T-helper 17 cell (primary cell): ENCODE measurements at regions not wholly inside any gene's neighbourhood (a gene's known extent, or its start where the extent isn't known, plus 50 kb on each side); places are given as distances from the start of the nearest gene placed in this dataset.

Experiments
- ATAC-seq: fragments of 150-1000 bp; cut with Tn5 transposase; 2 replicates; pipeline ENCODE4 v1.10.0; 2021; ENCODE audit warnings: mild to moderate bottlenecking, moderate library complexity
- DNase-seq, 3 donors: peaks; one replicate each; pipeline versions ENCODE4 v3.0.0 to v3.0.0-alpha.2; 2020 to 2021
- H3K9me3 ChIP-seq: one replicate; pipeline ENCODE4 v1.7.0; 2013; ENCODE audit warnings: low read length, mild to moderate bottlenecking; ENCODE audit not compliant: control insufficient read depth, poor library complexity, severe bottlenecking
- H3K27ac Mint-ChIP-seq: one replicate; pipeline ENCODE4 v1.8.0; 2022; ENCODE audit warnings: mild to moderate bottlenecking, moderate library complexity, mixed read lengths
- H3K27me3 Mint-ChIP-seq: one replicate; pipeline ENCODE4 v1.8.0; 2022; ENCODE audit warnings: mixed read lengths
- H3K36me3 Mint-ChIP-seq: one replicate; pipeline ENCODE4 v1.8.0; 2022; ENCODE audit warnings: low read depth, mixed read lengths
- H3K4me1 Mint-ChIP-seq: one replicate; pipeline ENCODE4 v1.8.0; 2022; ENCODE audit warnings: mild to moderate bottlenecking, mixed read lengths
- H3K4me3 Mint-ChIP-seq: one replicate; pipeline ENCODE4 v1.8.0; 2022; ENCODE audit warnings: mild to moderate bottlenecking, moderate library complexity, mixed read lengths

DNA sequence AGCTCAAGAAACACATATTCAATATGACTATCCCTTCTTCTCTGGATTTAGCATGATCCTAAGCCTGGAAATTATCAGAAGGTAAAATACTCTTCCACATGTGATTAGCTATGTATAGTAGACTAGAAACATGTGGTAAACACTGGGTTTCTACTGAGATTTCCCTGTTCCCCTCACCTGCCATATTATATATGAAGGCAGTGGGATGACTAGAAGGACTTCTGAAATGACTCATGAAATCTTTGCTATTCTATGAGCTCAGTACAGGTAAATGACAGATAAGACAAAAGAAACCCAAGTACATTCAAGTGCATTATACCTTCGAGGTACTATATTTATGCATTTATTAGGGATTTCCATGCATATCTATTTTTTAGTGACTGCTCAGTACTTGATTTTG, 152.9 kb downstream of the DNAJB9 start:
- DNase-seq, result no peak
- no peaks in the 10 kb centered on the region for H3K36me3 Mint-ChIP-seq
- H3K27me3 Mint-ChIP-seq, result no peaks in the 10 kb centered on the region
- no peak for ATAC-seq
- no peak overlapping the region for H3K27ac Mint-ChIP-seq
- H3K4me3 Mint-ChIP-seq, result no peak overlapping the region
- no peaks in the 10 kb centered on the region for H3K4me1 Mint-ChIP-seq
- H3K9me3 ChIP-seq, result no peaks in the 10 kb centered on the region

DNA sequence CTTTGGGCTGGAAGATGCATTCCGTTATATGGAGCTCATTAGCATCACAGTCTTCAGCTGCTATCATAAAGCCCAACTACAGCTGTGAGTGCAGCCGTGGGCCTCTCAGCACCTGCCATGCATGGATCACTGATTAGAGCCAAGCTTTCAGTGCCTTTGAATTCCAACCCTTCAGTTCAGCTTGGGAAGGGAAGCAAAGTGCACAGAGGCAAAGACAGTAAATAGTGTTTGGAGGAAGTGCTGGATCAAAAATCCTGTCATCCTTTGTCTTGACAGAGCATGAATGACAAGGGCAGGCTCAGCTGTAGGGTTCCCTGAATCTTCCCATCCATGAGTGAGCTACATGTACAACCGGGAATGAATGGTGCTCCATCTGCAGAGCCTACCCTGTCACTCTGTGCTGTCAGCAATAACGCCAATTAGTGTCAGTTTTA, 153.7 kb downstream of the DNAJB9 start:
- no peaks in the 10 kb centered on the region for H3K9me3 ChIP-seq
- Mint-ChIP-seq H3K27me3 (no peaks in the 10 kb centered on the region), H3K27ac (no peak overlapping the region), H3K36me3 (no peaks in the 10 kb centered on the region), H3K4me3 (no peak overlapping the region), H3K4me1 (no peaks in the 10 kb centered on the region)
- no peak for ATAC-seq
- no peak for DNase-seq

DNA sequence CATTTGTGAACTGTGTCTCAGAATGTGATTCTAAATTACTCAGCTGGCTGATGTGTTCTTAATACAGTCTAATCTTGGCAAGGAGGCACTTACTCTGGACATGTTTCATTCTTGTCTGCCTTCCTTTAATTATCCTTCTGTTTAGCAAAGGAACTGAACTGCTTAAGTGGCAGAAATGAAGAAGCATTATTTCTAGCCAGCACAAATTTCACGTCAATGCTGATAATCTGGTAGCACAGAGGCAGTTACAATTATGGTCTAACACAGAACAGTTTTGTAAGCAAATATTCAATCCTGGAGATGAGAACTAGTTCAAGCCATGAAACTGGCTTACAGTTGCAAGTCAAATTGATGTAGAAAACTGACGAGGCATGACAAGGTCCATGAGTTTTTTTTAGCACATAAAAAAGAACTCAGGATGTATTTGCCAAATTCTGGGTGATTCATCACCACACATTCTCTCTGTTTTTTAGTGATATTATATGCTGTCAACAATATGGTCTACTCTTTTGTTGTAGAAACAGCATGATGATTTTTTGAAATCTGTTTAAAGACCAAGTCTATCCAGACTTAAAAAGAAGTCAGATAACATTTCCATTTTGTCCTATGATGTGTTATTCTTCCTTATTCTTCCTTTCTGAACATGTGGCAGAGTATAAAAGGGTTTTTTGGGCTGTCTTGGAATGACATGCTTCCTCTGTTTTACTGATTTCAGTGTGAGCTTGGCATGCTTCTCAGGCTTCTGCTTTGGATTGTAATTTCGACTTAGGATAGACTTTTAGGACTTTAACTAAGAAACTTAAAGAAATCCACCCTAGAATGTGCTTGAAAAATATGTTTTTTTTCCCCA, 154.8 kb downstream of the DNAJB9 start:
- Mint-ChIP-seq H3K27me3 (no peaks in the 10 kb centered on the region), H3K36me3 (no peaks in the 10 kb centered on the region), H3K4me3 (no peak overlapping the region), H3K4me1 (no peaks in the 10 kb centered on the region), H3K27ac (no peak overlapping the region)
- H3K9me3 ChIP-seq, result no peaks in the 10 kb centered on the region
- ATAC-seq, result no peak
- no peak for DNase-seq

DNA sequence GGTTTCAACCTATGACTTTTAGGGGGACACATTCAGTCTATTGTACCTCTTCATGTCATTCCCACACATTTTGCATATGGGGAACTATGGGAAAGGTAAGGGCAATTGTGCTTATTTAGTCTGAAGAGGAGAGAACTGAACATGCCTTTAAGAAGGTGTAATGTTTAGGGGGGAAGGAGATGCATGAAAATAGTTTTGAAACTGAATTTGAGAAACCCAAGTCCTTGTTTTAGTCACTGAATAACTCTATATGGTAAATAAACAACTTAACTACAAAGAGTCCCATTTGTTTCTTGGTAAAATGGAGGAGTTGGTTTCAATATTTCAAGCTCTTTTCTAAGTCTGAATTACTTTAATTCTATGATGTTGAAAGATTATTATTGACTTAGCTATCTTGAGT, 166.1 kb downstream of the DNAJB9 start:
- H3K9me3 ChIP-seq, result no peaks in the 10 kb centered on the region
- H3K27me3 Mint-ChIP-seq, result no peaks in the 10 kb centered on the region
- H3K4me3 Mint-ChIP-seq, result no peak overlapping the region
- no peak for ATAC-seq
- no peaks in the 10 kb centered on the region for H3K4me1 Mint-ChIP-seq
- H3K27ac Mint-ChIP-seq, result no peak overlapping the region
- no peak for DNase-seq
- H3K36me3 Mint-ChIP-seq, result no peaks in the 10 kb centered on the region

DNA sequence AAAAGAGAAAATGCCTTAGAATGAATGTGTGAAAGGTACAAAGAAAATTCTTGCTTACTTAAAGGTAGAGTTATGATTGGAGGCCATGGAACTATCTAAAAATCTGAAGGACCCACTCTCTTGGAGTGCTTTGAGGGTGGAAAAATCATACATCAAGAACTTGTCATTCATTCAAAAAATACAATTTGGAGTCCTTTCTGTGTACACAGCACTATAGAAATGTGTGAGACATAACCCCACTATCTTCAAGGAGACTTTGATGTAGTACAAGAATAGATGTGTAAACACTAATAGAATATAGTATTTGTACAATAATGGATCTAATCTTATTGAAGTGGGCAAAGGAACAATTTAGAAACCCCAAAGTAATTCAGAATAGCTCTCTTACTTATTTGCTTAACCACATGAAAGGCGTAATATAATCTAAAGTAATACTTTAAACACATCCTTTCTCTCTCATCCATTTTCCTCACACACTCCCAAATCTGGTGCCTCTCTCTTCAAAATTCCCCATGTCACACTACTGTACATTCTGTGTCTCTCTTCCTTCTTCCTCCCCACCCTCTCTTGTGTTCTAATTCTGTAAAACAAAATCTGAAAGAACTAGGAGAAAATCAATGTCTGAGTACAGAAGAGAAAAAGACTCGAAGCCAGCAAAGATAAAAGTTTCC, 166.7 kb downstream of the DNAJB9 start:
- no peaks in the 10 kb centered on the region for H3K36me3 Mint-ChIP-seq
- H3K27me3 Mint-ChIP-seq, result no peaks in the 10 kb centered on the region
- H3K4me3 Mint-ChIP-seq, result no peak overlapping the region
- no peaks in the 10 kb centered on the region for H3K4me1 Mint-ChIP-seq
- no peaks in the 10 kb centered on the region for H3K9me3 ChIP-seq
- no peak for DNase-seq
- no peak overlapping the region for H3K27ac Mint-ChIP-seq
- ATAC-seq, result no peak

DNA sequence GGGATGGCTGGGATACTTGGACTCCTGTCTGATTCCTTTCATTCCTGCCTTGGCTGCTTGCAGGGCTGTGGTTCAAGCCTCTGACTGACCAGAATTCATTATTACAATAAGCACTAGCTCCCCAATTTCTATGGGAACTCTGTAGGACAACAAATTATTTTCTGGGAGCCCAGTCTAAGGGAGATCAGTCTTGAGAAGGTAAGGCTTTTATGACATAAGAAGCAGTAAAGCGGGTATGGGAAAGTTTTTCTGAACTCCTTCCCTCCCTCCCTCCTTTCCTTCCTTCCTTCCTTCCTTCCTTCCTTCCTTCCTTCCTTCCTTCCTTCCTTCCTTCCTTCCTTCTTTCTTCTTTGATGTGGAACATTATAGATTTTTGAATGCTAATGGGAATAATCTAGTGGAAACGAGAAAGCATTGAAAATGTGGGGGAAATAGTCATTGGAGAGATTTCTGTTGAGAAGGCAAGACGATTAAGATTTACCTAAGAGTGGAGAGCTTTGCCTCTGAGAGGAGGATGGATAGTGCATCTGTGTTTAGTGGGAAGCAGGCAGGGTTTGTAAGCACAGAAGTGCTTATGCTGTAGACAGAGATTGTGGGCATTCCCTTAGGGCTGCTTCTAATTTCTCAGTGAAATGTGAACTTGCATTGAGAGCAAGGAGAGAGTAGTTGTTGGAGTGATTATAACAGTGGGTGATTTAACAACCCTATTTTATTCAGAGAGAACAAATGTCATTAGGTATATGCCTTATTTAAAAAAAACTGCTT, 201.5 kb downstream of the DNAJB9 start:
- Mint-ChIP-seq H3K27me3 (no peaks in the 10 kb centered on the region), H3K4me1 (no peaks in the 10 kb centered on the region), H3K36me3 (no peaks in the 10 kb centered on the region), H3K27ac (no peak overlapping the region), H3K4me3 (no peak overlapping the region)
- ATAC-seq (no peak), DNase-seq (no peak)
- no peaks in the 10 kb centered on the region for H3K9me3 ChIP-seq

DNA sequence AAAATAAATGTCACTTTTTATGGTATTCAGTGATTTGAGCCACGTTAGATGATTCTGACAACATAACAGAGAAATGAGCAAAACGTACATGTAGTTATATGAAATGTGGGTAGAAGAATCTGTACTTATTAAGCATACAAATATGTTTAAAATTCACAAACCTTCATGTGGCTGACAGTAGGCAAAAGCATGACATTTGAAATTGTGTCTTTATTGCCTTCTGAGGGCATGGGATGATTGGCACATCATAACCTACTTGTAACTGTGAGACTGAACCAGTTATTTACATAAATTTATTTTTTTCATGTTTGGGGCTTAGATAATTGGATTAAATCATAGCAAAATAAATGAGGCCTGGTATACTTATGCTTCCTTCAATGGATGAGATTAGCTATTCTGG, 202.2 kb downstream of the DNAJB9 start:
- no peaks in the 10 kb centered on the region for H3K9me3 ChIP-seq
- ATAC-seq (no peak), DNase-seq (no peak)
- no peak overlapping the region for H3K4me3 Mint-ChIP-seq
- H3K4me1 Mint-ChIP-seq, result no peaks in the 10 kb centered on the region
- H3K27ac Mint-ChIP-seq, result no peak overlapping the region
- H3K36me3 Mint-ChIP-seq, result no peaks in the 10 kb centered on the region
- H3K27me3 Mint-ChIP-seq, result no peaks in the 10 kb centered on the region

DNA sequence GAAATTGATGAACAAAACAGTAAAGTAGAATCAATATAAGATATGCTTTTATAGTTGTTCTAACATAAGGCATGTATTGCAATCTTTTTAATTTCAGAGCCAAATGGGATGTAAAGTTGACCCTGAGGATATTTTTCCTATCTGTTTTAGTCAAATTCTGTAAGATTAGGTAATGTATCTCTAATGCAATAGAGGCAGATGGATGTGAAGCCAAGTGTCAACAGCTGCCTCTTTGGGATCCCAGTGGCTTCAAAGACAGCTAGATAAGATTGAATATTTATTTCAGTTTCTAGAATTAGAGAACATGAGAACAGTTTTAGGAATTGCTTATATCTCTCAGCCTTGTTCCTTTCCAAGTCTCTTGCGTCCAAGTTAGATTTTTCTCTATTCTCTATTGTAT, 208.3 kb downstream of the DNAJB9 start:
- H3K9me3 ChIP-seq, result no peaks in the 10 kb centered on the region
- DNase-seq (no peak), ATAC-seq (no peak)
- H3K4me3 Mint-ChIP-seq, result no peak overlapping the region
- H3K27ac Mint-ChIP-seq, result no peak overlapping the region
- H3K36me3 Mint-ChIP-seq, result no peaks in the 10 kb centered on the region
- H3K4me1 Mint-ChIP-seq, result no peaks in the 10 kb centered on the region
- H3K27me3 Mint-ChIP-seq, result no peaks in the 10 kb centered on the region

DNA sequence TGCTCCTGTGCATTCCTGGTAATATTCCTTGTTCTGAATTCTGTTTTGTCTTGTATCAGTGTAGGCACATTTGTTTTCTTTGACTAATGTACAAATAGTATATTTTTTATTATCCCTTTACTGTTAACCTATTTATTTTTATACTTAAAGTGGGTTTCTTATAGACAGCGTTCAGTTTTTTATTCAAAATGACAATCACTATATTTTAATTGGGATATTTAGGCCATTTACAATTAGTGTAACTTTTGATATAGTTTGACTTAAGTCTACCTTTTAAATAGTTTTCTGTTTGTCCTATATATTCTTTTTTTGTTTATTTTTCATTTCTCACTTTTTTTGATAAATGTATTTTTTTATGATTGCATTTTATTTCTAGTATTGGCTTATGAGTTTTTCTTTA, 219.8 kb downstream of the DNAJB9 start:
- ATAC-seq, result no peak
- no peaks in the 10 kb centered on the region for H3K9me3 ChIP-seq
- no peak for DNase-seq
- Mint-ChIP-seq H3K27ac (no peak overlapping the region), H3K4me1 (no peaks in the 10 kb centered on the region), H3K4me3 (no peak overlapping the region), H3K27me3 (no peaks in the 10 kb centered on the region), H3K36me3 (no peaks in the 10 kb centered on the region)

DNA sequence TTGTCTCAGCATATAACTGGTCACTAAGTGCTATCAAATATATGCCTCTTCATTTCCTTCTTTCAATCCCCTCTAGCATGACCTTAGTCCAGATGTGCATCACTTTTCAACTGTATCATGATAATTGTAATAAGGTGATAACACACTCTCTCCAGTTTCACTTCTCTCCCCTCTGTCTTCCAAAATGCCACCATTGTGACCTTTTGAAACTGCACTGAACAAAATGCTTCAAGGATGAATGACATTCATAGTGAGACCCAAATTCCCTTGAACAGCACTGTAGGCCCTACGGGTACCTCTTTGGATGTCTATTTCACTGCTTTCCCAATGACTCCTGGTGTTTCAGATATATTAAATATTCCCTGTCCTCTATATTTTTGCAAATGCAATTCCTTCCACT, 224.8 kb downstream of the DNAJB9 start:
- DNase-seq (no peak), ATAC-seq (no peak)
- Mint-ChIP-seq H3K4me1 (no peaks in the 10 kb centered on the region), H3K27me3 (no peaks in the 10 kb centered on the region), H3K4me3 (no peak overlapping the region), H3K36me3 (no peaks in the 10 kb centered on the region), H3K27ac (no peak overlapping the region)
- H3K9me3 ChIP-seq, result no peaks in the 10 kb centered on the region

DNA sequence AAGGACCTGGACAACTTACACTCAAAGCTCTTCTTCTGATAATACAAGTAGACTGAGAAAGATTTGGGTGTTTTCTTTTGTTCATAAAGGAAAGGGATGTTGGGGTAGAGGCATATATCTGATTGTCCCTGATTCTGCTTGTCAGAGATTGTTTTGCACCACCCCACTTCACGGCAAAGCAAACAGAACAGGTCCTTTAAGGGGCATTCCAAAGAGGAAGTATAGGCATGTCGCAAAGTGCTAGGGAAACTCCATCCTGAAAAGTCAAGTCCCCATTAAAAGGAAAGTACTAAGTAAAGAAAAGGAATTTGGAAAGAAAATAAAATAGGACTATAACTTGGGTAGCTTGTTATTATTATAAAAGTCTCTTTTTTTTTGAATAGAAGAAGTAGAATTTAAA, 233.0 kb downstream of the DNAJB9 start:
- DNase-seq, result no peak
- H3K27ac Mint-ChIP-seq, result no peak overlapping the region
- H3K4me3 Mint-ChIP-seq, result no peak overlapping the region
- no peaks in the 10 kb centered on the region for H3K27me3 Mint-ChIP-seq
- no peak for ATAC-seq
- H3K36me3 Mint-ChIP-seq, result no peaks in the 10 kb centered on the region
- no peaks in the 10 kb centered on the region for H3K9me3 ChIP-seq
- H3K4me1 Mint-ChIP-seq, result no peaks in the 10 kb centered on the region

DNA sequence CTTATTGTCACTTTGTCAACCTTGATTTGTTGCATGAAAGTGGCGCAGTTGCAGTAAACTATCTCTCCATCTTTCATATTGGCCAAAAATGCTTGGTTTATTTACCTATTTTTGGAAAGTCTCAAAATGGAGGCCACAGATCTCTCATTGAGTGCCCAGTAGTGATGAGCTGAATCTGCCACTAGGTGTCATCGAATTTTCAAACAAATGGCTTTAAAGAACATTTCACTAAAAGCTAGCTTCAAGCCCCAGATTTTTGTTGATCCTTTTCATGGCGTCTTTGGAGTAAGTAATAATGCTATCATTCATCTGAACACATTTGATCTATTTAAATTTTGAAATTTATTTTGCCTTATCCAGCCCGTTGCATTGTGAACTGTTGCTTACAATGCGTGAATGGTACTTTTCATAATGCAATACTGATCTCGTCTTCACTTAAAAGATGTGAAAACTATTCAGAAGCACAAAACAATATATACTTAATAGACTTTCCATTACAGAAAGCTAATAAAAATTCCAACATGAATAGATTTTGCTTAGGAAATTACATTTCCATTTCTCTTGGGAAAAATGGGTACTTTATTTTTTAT, 236.2 kb downstream of the DNAJB9 start:
- H3K4me3 Mint-ChIP-seq, result no peak overlapping the region
- no peak for DNase-seq
- no peak for ATAC-seq
- H3K27me3 Mint-ChIP-seq, result no peaks in the 10 kb centered on the region
- H3K36me3 Mint-ChIP-seq, result no peaks in the 10 kb centered on the region
- no peaks in the 10 kb centered on the region for H3K9me3 ChIP-seq
- no peak overlapping the region for H3K27ac Mint-ChIP-seq
- no peaks in the 10 kb centered on the region for H3K4me1 Mint-ChIP-seq

DNA sequence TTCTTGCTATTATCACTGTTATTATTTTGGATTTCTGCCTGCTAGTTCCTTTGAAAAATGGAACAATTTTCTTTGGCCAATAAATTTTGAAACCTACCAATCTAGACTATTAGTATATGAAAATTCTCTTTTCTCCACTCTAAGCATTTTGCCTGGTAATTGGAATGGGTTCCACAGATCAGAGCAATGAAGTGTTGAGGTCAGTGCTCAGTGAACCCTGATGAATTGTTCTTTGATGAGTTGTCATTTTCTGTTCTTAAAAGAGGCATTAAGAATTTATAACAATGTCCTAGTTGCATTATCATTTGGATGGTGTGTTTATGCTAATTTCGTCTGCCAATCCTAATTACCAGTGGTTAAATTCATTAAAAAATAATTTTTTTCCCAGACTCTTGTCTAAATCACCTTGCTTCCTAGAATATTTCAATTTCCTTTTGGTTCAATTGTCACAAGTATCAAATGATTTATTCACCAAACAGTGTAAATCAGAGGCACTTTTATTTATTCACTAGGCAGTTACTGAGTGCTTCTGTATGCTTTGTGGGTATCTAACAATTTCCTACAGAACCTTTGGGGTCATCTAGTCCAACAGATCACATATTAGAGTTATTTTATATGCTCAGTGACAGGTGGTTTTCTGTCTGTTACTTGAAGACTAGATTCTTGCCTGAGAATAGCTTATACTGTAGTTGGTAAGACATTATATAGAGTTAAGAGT, 239.0 kb downstream of the DNAJB9 start:
- Mint-ChIP-seq H3K36me3 (no peaks in the 10 kb centered on the region), H3K27me3 (no peaks in the 10 kb centered on the region), H3K4me1 (no peaks in the 10 kb centered on the region), H3K4me3 (no peak overlapping the region), H3K27ac (no peak overlapping the region)
- H3K9me3 ChIP-seq, result no peaks in the 10 kb centered on the region
- DNase-seq (no peak), ATAC-seq (no peak)
